Left lobe of liver (tissue), 2 donors: ENCODE measurements at regions not wholly inside any gene's neighbourhood (a gene's known extent, or its start where the extent isn't known, plus 50 kb on each side); places are given as distances from the start of the nearest gene placed in this dataset.
"Not testable (repeated sequence)": the region's sequence is repeated elsewhere in the genome, so short reads cannot be mapped to it uniquely, and the experiment has no call there.

Source experiments
- ATAC-seq: fragments of 200-7000 bp; cut with Tn5 transposase; one replicate; pipeline ENCODE4 v1.9.1; 2020; ENCODE audit warnings: mild to moderate bottlenecking, moderate library complexity
- DNase-seq: peaks from one replicate; pipeline ENCODE4 v3.0.0-alpha.2; 2020; ENCODE audit warnings: low spot score
- donor health status: DM: no; HTN: no; CAD: no; lungs with moderate emphysema.
- donor health status: DM: no; HTN: yes; CAD: no.

DNA sequence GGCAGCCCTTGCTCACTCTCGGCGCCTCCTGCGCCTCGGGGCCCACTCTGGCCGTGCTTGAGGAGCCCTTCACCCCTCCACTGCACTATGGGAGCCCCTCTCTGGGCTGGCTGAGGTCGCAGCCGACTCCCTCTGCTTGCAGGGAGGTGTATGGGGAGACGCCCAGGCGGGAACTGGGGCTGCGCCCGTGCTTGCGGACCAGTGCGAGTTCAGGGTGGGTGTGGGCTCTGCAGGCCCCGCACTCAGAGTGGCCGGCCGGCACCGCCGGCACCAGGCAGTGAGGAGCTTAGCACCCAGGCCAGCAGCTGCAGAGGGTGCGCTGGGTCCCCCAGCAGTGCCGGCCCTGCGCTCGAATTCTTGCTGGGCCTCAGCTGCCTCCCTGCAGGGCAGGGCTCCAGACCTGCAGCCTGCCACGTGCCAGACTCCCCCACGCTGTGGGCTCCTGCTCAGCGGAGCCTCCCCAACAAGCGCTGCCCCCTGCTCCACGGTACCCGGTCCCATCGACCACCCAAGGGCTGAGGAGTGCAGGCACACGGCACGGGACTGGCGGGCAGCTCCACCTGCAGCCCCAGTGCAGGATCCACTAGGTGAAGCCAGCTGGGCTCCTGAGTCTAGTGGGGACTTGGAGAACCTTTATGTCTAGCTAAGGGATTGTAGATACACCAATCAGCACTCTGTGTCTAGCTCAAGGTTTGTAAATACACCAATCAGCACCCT lies 54.0 kb upstream of the WWC2 start:
- not testable (repeated sequence) for DNase-seq, ATAC-seq

DNA sequence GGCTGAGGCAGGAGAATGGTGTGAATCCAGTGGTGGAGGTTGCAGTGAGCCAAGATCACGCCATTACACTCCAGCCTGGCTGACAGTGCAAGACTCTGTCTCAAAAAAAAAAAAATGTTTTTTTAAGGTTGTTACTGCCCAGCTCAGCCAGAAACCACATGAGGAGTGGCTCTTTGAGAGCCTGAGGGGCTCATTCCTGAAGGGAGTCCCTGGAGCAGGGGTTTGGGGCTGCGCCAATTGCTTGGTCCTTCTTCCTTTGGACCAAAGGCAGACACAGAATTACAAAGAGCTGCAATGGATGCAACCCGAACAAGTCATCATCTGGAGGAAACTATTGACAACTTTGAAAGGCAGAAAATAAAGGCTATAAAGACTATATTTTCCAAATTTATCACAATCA lies 60.6 kb upstream of the WWC2 start:
- ATAC-seq = no peak
- DNase-seq = no peak

DNA sequence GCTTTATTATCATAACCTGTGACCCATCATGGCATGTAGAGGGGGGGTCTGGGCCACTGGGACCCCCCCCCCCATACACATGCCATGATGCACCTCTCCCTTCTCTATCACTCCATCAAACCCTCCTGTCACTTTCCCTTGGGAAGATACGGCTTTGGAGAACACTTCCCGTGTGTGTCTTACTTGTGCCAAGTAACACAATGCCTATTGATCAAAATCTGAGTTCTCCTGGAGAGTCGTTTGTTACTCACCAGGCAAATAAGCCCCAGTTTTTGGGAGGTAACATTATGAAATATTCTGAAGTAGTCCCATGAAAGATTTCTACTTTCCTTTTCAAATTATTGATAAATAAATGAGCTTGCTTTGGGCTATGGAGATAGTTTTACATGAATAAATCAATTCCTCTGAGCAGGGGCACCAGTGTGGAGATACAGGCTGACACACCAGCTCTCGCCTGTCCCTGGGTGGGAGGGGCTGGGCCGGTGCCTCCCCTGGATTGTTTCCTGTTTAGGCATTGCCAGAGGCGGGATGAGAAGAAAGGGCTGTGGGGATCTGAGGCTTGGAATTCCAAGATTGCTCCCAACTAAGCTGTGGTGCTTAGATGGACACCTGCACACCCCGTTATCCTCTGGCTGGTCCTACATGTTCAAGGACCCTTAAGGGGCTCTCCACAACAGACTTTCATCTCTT lies 63.2 kb upstream of the WWC2 start:
- ATAC-seq = peak; percentile 59
- DNase-seq = no peak

DNA sequence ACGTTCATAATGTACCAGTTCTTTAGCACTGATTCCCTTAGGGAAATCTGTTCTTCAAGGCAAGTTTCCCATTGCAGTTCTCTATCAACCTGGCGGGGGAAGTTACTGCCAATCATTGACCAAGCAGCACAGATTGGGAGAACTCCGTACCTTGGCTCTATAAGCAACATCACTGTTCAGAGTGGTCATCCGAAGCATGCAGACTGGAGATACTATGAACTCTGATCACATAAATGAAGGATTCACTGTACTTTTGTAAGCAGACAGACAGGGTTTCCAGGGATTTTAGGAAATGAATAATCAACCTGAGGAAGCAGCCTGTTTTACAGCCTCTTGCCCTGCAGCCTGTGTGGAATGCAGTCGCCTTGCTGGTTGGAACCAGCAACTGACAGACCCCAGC lies 63.8 kb upstream of the WWC2 start:
- no peak for DNase-seq
- no peak for ATAC-seq

DNA sequence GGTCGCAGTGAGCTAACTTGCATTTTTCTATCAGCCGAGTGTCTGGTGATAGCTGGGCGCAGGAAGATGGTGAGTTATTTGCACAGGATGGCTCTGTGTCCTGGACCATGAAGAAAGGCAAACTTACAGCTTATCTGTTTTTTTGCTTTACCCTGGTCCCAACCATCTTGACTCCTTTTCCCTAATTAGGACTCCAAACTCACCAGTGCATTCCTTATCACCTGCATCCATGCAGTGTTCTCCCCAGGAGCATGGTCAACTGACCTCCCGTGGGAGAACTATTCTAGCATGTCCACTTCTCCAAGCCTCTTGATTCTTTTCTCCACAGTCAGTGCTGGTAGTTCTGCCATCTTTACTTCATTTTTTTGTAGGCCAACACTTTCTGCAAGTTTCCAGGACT lies 68.2 kb upstream of the WWC2 start:
- DNase-seq (no peak), ATAC-seq (no peak)

DNA sequence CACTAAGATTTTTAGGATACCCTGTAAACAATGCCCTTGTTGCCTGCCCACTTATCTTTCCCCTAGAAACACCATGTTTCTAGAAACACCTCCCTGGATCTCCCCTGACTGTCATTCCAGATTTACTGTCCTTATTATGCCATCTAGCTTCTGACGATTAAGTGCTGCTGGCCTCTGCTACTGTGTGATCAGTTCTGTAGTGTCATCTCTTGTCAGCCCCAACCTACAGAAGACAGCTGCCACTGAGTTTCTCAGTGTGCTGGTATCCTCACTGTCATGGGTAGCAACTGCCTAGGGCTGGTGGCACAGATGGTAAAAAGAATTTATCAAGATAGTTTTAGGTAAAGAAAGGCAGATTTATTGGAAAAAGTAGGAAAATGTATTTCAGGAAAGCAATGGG lies 68.7 kb upstream of the WWC2 start:
- no peak for ATAC-seq
- DNase-seq = no peak

DNA sequence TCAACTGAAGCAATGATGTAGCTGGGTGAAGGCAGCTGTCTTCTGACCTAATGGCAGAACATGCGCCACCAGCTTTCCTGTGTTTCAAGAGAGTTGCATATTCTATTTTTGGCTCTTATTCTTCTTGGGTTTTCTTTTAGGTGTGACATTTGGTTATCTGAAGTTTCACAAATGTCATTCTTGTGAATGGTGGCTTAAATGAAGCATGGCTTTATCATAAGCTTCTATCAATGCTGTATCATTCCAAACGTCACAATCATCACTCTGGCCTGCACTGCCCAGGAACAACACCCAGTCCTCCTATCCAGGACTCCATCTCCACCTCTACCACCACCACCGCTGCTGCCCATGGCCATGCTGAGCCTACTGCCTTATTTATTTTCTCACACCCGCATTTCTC lies 69.7 kb upstream of the WWC2 start:
- DNase-seq (no peak), ATAC-seq (no peak)

DNA sequence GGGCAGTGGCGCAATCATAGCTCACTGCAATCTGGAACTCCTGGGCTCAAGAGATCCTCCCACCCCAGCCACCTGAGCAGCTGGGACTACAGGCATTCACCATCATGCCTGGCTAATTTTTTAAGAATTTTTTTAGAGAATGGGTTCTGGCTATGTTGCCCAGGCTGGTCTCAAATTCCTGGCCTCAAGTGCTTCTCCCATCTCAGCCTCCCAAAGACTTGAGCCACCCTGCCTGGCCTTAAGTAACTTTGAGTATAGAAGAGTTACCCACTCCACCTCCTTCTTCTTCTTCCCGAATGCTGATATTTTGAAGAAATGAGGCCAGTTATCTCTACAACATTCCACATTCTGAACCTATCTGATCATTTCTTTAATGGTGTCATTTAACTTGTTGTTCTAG lies 72.4 kb upstream of the WWC2 start:
- no peak for DNase-seq

DNA sequence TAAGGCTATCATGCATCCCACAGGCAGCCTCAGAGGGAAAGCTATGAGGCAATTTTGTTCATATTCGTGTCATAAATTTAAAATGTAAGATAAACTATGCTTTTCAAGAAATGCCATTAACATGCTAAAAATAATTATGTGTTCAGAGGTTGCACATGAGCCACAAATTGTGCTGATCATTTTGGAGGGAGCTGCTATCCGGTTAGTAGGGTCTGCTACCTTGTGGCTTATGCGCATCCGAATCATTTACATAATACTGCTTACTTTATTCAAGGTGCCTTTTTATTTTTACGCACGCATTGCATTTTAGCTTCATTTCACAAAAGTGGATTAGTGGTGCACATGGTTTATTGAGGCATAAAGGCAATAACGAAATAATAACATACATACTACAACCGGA lies 76.4 kb upstream of the WWC2 start:
- ATAC-seq (no peak), DNase-seq (no peak)

More for the DNA sequence above, 72.4 kb upstream of the WWC2 start:
- ATAC-seq = no peak

DNA sequence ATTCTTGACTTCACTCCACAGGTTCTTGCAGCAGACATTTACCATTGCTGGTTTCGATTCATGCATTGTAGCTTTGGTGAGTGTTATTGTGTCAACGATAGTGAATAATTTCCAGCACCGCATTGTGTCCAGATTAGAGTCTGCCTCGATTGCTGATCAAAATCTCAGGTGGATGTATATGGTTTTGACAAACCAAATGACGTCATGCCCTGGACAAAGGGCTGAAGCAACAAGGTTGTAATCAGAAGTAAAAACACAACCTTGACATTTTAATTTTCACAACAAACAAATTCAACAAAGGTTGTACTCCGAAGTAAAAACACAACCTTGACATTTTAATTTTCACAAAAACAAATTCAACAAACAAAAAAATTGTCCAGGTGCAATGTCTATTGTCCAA lies 81.1 kb upstream of the WWC2 start:
- DNase-seq (no peak), ATAC-seq (no peak)

DNA sequence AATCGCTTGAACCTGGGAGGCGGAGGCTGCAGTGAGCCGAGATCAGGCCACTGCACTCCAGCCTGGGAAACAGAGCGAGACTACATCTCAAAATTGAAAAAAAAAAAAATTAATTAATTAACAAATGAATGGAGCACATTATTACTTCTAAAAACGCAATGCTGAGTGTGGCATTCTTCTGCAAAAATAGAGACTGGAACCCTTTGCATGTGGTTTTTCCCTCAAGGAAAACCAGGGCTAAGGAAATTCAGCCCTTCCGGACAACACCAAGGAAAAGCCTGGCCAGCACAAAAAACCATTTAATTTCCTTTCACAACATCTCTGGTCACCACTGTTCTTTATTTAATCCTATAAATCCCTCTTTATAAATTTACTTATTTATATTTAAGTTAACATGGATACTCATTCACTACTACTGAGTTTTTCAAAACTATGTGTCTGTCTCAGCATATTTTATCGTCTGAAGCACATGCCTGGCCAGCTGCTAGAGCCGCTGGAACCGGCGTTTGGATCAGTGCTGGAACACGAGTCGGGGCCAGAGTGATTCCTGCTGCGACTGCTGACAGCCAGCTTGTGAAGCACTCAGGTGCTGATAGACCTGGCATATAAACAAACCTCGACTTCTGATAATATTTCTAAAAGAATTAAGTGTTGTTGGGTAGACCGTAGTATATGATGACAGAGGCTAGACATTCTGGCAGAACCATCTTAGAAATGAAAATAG lies 84.5 kb upstream of the WWC2 start:
- ATAC-seq (no peak), DNase-seq (no peak)

DNA sequence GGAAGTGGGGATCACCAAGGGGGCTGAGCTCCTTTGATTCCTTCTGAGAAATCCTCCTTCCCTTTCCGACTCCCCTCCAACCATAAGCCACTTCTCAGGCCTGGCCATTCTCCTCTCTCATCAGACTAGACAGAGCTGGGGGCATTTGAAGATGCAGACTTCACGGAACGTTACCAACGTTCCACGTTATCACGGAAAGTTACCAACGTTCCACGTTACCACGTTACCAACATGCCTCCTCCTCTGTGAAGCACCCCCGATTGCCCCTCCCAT lies 85.4 kb upstream of the WWC2 start:
- ATAC-seq (no peak), DNase-seq (no peak)

DNA sequence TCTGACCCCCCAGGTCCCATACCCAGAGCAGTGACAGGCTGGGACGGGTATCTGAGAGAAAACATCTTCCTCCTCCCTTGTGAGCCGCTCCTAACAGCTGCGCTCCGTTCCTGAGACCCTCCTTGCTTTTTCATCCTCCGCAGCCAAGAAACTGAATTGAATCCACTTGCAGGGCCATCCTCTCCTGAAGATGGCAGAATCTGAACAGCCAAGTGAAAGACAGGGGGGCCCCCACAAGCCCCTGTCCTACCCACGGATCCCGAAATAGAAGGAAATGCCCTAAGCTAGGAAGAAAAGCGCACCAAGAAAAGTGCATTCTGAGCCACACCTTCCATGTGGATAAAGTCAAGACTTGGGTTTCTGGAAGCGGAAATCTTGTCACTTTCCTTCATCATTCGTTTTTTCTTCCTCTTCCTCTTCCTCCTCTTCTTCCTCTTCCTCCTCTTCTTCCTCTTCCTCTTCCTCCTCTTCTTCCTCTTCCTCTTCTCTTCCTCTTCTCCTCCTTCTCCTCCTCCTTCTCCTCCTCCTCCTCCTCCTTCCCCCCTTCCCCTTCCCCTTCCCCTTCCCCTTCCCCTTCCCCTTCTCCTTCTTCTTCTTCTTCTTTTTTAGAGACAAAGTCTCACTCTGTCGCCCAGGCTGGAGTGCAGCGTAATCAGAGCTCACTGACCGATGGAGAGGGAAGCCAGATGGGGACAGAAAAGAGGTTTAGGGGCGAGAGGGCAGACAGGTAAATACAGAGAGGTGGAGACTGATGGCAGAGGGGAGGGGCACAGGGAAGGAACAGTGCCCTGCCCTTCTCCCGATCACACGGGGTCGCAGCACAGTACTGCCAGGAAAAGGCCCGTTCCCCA lies 86.0 kb upstream of the WWC2 start:
- no peak for DNase-seq
- no peak for ATAC-seq

DNA sequence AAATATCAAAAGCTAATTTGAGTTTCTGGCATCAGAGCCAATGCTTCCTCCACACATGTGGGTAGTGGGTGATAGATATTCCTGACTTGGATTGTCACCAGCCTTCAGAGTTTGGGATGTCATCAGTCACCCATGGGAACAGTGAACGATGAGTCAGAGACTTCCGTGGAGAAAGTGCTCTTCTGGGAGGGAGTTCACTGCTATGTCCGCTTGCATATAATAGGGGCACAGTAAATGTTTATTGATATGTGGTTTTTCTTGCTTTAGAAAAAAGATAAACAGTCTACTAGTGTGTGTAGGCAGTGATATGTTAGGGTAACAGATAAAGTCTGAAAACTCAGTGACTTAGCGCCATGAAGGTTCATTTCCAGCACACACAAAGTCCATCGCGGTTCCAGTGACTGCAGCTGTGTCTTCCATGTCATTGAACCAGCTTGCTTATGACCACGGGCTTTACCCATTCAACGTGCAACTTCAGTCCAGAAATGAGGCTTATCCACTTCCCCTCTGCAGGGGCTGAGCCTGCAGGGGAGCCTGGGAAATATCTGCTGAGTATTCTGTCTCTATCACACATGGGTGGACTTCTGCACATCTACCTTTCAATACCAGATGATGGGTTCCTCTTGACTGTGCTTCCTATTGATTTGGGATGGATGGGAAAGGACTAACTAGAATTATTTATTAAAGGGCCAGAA lies 87.7 kb upstream of the WWC2 start:
- ATAC-seq (no peak), DNase-seq (no peak)

DNA sequence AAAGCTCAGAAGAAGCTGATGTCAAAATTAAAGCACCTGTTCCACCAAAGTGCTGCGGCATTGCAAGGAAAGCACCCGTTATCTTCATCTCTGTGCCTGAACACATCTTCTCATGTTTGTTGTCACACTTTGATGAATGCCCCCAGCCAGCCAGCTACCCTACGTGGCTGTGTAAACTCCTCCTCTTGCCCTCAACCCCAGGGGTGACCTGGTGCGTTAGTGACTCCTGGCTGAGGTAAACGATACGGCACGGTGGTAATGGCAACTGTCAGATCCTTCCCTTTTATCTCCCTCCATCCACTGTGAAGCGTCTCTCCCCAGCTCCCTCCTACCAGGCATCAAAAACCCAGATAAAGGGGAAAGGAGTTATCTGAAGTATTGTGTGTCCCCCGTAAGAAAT lies 90.6 kb upstream of the WWC2 start:
- ATAC-seq = no peak
- no peak for DNase-seq

DNA sequence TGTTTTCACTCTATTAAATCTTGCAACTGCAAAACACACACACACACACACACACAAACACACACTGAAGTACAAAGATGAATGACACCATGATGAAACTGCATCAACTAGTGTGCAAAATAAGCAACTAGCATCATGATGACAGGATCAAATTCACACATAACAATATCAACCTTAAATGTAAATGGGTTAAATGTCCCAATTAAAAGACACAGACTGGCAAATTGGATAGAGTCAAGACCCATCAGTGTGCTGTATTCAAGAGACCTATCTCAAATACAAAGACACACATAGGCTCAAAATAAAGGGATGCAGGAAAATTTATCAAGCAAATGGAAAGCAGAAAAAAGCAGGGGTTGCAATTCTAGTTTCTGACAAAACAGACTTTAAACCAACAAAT lies 87.2 kb upstream of the DCTD start:
- not testable (repeated sequence) for DNase-seq, ATAC-seq

DNA sequence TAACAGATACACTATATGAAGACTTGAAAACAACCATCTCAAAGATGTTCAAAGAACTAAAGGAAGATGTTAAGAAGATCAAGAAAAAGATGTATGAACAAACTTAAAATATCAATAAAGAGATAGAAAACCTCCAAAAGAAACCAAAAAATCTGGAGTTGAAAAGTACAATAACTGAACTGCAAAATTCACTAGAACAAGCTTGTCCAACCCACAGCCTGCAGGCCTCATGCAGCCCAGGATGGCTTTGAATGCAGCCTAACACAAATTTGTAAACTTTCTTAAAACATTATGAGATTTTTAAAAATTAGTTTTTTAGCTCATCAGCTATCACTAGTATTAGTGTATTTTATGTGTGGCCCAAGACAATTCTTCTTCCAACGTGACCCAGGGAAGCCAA lies 77.0 kb upstream of the DCTD start:
- DNase-seq = no peak
- ATAC-seq = no peak

DNA sequence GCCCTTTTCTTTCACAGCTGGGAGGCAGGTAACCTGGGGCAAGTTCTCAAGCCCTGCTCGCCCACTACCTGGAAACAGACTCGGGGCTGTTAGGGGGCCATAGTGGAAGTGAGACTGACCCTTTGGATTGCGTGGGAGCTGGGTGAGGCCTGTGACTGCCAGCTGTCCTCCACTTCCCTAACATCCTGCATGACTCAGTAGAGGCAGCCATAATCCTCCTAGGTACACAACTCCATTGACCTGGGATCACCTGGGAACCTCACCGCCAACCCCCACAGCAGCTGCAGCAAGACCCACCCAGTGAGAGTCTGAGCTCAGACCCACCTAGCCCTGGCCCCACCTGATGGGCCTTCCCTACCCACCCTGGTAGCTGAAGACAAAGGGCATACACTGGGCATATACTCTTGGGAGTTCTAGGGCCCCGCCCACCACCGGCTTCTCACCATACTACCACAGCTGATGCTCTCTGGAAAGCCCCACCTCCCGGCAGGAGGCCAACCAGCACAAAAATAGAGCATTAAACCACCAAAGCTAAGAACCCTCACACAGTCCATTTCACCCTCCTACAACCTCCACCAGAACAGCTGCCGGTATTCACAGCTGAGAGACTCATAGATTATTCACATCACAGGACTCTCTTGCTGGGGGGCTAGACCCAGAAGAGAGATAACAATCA lies 61.1 kb upstream of the DCTD start:
- no peak for ATAC-seq
- DNase-seq = no peak

DNA sequence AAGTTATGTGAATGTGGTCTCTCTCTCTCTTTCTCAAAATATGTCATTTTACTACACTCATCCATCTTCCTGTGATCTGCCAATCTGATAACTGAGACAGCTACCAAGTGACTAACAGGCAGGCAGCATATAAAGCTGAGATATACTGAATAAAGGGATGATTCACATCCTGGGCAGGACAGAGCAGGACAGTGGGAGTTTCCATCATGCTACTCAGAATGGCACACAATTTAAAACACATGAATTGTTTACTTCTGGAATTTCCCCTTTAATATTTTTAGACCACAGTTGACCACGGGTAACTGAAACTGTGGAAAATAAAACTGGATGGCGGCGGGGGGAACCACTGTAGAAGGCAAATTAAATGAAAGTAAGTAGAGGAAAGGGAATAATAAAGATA lies 58.6 kb upstream of the DCTD start:
- no peak for ATAC-seq

DNA sequence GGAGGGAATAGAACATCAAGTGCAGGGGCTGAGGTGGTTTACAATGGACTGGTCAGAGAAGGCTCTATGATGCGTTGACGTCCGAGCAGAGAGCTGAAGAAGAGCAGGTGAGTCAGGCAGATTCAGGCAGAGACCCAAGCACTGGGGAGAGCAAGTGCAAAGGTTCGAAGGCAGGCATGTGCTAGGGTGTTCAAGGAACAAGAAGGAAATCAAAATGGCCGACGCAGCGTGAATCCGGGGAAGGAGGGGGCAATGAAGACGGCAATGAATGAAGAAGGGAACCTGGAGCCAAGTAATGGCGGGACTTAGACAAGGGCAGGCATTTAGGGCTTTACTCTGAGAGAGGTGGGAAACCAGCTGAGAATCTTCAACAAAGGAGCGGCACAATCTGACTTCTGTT lies 56.8 kb upstream of the DCTD start:
- DNase-seq = no peak
- no peak for ATAC-seq

More for the DNA sequence above, 58.6 kb upstream of the DCTD start:
- DNase-seq = no peak
